DMS114 treated with DMSO at 0.1 percent for 48 hours (cell line): ENCODE measurements at regions not wholly inside any gene's neighbourhood (a gene's known extent, or its start where the extent isn't known, plus 50 kb on each side); places are given as distances from the start of the nearest gene placed in this dataset.
"Not testable (repeated sequence)": the region's sequence is repeated elsewhere in the genome, so short reads cannot be mapped to it uniquely, and the experiment has no call there.

Experiments
- DNase-seq: peaks from one replicate; lab custom pipeline; 2025; ENCODE audit not compliant: unreplicated experiment; lab: John Stamatoyannopoulos, UW

DNA sequence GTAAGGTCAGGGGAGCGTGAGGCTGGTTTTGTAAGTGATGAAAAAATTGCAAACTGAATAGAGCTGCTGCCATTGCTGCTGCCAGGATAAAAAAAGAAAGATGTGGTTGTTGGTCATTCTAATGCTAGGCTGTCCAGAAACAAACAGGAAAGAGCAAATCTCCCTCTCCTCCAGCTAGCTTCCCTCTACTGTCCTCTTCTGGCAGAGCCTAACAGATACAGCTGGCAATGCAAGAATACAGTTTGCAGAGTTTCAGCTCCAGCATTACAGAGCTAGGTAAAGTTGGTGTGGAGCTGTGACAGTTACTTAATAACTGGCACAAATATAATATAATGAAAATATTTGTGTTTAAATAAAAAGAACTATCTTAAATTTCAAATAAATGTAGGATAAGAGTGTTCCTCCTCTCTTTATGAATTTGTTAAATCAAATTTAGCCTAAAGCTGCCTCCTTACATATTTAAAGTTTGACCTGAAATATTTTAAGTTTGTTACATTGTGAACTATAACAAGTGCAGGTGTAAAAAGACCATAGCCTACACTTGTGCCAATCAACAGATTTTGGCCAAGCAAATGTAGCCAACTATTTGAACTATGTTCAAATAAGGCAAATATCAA is 407.7 kb downstream of the SH2D4B start:
- DNase-seq = no peak

DNA sequence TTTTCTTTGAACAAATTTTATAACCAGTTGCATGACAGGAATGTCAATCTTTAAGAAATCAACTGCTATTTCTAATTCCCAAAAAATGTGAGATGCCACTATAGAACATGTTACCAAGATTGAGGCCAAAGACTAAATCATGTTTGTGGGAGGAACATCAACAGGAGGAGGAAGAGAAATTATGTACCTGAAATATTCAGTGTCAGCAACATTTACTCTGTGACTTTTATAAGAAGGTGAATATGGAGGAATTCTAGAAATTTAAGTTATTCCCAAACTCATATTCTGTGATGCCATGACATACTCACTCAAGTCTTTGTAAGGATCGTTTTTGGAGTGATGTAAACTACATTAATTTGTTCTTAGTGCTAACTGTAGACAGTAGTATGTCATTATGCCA is 408.4 kb downstream of the SH2D4B start:
- no peak for DNase-seq

DNA sequence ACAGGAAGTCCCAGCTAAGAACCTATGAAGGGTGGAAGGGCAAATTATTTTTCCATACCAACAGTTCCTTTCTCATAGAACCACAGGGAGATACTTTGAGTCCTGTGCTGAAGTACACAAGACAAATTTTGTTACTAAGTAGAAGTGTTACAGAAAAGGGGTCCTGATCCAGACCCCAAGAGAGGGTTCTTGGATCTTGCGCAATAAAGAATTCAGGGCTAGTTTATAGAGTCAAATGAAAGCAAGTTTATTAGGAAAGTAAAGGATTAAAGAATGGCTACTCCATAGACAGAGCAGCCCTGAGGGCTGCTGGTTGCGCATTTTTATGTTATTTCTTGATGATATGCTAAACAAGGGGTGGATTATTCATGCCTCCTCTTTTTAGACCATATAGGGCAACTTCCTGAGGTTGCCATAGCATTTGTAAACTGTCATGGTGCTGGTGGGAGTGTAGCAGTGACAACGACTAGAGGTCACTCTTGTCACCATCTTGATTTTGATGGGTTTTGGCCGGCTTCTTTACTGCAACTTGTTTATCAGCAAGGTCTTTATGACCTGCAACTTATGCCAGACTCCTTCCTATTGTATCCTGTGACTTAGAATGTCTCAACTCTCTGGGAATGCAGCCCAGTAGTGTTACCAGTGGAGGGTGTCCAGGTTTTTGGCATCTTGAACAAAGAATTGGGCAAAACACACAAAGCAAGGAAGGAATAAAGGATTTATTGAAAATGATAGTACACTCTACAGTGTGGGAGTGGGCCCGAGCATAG is 409.4 kb downstream of the SH2D4B start:
- DNase-seq = no peak

DNA sequence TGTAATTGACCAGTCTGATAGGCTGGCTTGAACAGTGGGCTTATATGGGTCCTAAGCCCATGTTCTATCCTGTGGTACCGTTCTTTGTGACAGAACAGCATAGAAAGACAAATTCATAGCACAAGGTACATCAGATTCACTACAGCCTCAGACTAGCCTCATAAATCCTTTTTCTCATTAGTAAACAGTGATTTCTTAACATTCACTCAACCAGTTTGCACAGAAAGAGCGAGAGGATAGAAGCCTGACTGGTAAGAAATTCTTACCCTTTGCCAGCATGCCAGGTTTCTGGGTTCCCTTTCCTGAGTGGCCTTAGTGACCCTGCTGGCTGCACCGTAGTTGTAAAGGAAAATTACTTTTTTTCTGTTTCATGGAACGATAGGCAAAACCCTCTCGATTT is 412.1 kb downstream of the SH2D4B start:
- no peak for DNase-seq

DNA sequence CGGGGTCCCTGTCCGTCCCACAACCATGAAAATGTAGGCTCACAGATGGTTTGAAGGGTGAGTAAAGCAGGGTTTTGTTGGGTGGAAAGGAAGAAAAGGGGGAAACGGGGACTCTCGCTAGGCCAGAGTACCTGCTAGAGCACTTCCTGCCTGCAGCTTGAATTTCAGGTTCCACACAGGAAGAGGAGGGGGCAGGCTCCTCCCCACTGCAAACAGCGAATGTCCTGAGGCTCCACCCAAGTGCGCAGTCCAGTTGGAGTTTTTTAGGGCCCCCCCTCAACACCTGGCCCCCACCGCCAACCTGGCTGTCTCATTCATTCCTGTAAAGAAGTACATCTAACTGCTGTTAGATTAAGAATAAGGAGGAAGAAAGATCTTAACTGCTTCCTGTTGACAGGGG is 414.7 kb downstream of the SH2D4B start:
- DNase-seq = no peak

DNA sequence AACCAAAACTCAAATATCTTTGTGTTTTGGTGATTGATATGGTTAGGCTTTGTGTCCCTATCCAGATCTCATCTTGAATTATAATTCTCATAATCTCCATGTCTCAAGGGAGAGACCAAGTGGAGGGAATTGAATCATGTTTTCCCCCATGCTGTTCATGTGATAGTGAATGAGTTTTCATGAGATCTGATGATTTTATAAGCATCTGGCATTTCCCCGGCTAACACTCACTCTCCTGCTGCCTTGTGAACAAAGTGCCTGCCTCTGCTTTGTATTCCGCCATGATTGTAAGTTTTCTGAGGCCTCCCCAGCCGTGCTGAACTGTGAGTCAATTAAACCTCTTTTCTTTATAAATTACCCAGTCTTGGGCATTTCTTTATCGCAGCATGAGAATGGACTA is 419.5 kb downstream of the SH2D4B start:
- no peak for DNase-seq

DNA sequence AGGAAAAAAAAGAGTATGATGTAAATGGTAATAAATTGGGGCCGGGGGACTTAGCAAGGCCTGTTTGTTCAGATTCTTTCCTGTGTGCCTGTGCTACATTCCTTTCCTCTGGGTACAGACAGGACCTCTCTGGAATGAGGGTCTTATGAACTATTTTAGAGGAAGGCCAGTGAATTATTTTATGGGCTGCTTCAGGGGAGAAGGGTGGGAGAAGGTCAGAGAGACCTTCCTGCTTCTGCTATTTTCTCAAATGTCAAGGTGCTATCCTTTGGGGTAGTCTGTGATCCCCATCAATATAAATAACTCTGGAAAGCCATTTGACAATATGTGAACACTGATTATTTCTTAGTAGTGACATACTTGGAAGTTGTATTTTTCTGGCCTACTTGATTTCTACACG is 426.5 kb downstream of the SH2D4B start:
- no peak for DNase-seq

DNA sequence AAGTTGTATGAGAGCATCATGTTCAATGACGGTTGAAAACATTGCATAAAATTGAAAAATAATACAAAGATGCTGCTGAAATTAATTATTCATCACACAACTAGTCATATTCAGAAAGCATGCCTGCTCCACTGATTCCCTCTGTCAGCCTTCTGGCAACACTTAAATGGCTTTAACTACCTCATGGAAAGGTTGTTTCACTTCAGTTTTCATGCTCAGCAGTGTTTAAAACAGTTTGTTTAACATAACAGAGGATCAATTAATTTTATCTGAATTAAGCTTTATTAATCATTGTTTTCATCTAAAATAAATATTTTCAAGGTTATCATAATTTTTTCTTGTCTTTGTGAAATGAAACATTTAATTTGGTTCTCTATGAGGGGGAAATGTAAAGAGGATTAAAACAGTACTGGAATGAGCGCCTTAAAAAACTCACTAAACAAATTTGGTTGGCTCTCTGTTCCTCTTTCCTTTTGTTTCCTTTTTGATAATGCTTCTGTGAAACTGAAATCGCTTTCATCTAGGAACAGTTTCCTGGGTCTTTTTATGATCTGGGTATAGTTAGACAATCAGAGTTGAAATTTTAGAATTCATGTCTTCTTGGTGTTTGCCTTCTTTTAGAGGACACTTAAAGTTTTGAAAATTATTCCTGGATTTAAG is 427.4 kb downstream of the SH2D4B start:
- DNase-seq = no peak

DNA sequence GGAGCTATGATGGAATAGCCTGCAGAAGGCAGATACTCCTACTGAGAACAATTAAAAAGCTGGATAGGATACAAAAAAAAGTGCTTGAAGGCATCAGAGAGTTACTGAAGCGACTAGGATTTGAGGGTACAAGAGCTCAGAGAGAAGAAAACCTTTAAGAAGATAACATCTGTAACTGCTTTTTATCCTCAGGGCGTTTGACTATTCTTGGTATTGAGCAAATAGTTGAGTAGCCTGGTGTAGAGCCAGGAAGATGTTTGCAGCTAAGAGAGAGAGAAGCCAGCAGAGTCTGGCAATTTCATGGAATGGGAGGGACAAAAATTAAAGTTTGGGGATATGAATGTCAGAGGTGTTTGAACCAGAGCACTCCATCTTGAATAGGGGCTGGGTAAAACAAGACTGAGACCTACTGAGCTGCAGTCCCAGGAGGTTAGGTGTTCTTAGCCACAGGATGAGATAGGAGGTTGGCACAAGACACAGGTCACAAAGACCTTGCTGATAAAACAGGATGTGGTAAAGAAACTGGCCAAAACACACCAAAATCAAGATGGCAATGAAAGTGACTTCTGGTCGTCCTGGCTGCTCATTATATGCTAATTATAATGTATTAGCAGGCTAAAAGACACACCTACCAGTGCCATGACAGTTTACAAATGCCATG is 428.8 kb downstream of the SH2D4B start:
- no peak for DNase-seq

DNA sequence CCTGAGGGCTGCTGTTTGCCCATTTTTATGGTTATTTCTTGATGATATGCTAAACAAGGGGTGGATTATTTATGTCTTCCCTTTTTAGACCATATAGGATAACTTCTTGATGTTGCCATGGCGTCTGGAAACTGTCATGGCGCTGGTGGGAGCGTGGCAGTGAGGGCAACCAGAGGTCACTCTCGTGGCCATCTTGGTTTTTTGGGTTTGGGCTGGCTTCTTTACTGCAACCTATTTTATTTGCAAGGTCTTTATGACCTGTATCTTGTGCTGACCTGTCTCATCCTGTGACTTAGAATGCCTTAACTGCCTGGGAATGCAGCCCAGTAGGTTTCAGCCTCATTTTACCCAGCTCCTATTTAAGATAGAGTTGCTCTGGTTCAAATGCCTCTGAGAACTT is 429.7 kb downstream of the SH2D4B start:
- DNase-seq = not testable (repeated sequence)

DNA sequence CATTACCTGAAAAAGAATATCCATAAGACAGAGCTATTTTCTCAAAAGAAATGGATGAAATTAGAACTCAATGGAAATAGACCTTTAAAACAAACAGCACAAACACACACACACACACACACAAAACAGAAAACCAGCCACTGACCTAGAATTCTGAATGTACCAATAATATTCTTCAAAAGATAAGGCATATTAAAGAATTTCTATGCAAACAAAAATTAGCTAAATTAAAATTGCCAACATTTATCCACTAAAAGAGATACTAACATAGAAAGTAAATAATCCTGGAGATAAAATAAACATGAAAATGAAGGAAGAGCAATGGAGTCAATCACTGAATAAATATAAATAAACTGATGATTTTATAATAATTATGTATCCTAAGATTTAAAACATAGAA is 431.2 kb downstream of the SH2D4B start:
- DNase-seq = no peak

DNA sequence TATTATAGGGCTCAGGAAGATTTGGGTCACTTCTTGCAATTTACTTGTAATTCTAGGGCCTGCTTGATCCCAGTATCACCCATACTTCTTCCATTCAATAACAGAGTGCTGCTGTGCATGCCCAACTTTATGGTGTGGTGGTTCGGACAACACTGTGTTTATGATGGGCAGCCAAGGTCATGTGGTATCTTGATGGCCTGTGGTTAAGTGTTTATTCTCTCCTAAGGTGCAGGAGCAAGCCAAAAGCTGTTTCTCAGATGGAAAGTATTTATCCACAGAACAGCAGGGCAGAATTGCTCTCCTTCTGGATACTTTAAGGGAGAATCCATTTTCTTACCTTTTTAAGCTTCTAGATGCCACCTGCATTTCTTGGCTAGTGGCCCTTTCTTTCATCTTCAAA is 433.8 kb downstream of the SH2D4B start:
- no peak for DNase-seq

DNA sequence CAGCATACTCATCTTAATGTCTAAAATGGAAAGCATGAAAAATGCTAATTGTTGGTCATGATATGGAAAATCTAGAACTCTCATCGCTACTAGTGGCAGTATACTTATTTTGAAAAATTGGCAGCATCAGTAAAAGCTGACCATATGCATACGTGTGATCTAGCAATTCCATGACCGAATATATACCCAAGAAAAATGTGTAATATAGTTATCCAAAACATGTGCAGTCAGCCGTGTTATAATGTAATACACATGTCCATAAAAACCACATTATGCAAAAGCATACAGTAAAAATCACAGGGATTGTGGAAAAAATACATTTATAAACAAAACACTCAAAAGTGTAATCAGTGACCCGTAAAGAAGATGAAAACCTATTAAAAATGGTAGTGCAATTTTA is 439.0 kb downstream of the SH2D4B start:
- no peak for DNase-seq

DNA sequence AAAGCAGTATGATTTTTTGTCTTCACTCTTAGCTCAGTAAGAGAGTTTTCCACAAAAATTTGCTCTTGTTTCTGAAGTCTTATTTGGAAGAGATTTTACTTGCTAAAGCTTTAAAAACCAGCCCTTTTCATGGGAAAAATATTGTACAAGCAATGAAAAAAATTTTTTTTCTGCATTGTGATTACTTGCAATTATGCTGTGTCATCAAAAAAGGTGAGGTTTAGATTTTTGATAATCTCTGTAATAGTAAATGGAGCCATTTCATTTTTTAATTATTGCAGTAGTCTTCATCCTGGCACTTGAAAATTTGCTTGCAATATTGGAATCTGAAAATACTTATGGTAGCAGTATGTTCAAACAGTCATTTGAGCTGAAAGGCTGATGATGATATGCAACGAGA is 447.4 kb downstream of the SH2D4B start:
- no peak for DNase-seq

DNA sequence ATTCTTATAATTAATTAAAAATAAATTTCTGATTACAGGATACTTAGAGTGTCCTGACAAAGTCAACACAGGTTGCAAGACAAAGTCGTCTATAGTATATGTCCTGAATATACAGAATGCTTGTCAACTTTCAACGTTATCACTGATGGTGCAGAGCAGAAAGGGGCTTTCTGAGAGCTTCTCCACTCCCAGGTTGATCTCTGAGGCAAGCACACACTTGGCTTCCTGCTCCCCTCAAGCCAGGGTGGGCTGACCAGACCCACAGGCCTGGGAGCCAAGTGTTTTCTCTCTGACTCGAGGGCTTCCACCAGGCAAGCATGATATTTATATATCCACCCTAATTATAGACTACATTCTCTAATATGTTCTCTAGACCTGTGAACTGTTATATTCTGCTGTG is 448.9 kb downstream of the SH2D4B start:
- DNase-seq = no peak

DNA sequence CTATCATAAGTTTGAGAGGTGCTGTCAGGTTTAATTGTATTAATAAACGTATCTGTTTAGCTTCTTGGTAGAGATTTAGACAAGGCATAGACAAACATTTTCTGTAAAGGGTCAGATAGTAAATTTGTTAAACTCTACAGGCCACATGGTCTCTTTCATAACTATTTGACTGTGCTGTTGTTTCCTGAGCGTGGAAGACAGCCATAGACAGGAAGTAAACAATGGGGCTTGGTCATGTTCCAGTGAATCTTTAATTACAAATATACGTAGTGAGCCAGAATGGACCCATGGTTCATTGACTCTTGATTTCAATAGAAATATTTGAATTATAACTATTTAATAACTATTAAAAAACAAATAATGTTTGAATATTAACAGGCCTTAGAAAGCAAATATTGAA is 451.1 kb downstream of the SH2D4B start:
- no peak for DNase-seq

DNA sequence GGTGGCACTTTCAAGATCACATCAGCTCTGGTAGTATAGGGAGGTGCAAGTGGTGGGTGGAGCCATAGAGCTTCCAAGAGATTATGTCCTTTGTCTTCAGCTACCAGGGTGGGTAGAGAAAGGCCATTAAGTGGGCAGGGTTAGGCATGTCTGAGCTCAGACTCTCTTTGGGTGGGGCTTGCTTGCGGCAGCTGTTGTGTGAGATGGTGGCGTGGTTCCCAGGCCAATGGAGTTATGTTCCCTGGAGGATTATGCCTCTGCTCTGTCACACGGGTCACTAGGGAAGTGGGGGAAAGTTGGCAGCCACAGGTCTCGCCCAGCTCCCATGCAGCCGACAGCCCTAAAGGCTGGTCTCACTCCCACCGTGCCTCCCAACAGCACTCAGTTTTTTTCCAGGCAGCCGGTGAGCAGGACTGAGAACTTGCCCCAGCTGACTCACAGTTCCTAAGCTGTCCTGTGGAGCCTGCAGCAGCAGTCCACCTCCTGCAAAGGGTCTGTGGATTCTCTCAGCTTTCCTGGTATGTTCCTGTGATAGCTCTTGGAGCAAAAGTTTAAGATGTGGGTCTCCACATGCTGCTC is 459.0 kb downstream of the SH2D4B start:
- no peak for DNase-seq

DNA sequence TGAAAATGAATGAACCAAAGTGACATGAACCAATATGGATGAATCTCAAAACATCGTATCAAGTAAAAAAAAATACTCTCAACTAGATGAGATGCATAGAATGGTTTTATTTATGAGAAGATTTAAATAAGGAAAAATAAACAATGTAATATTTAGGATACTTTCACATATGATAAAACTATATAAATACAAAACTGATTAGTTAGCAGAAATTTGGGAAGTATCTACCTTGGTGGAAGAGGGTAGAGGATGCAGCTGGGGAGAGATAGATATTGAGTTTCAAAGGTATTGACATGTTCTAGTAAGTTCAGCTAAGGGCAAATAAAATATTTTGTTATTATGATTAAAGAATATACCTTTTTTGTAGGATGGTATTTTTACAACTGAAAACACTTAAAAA is 463.1 kb downstream of the SH2D4B start:
- DNase-seq = no peak

DNA sequence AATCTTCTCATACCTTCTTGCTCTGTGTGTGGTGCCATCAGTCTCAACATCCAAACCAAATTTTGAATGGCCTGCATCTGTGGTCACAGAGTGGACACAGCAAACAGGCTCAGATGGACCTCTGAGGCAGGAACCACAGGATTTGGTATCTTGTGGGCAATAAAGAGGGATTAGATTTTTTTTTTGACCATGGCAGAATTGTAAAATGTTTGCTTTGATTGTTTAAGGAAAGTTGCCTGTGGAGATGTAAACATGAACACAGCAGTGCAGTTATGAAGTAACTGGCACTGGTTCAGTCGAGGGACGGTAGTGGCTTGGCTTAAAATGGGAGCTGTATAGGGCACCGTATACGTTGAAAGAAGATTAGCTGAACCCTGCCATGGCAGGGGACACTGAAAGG is 464.7 kb downstream of the SH2D4B start:
- no peak for DNase-seq

DNA sequence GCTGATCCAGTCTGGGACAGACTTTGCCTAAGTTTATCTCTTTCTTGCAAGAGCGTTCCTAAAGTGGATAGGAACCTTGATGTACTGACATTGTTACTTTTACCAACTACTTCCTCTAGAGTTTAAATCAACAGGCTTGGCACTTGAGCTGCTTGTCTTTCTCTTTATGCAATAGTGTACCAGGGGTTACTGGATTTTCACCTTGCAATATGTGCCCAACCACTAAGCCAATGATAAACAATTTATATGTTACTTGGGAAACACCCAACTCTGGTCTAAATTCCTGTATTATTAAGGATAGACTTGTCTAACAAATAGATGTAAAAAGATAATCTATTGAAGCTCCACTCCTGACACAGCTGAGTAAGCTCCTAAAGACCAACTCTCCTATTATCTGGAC is 470.2 kb downstream of the SH2D4B start:
- no peak for DNase-seq

DNA sequence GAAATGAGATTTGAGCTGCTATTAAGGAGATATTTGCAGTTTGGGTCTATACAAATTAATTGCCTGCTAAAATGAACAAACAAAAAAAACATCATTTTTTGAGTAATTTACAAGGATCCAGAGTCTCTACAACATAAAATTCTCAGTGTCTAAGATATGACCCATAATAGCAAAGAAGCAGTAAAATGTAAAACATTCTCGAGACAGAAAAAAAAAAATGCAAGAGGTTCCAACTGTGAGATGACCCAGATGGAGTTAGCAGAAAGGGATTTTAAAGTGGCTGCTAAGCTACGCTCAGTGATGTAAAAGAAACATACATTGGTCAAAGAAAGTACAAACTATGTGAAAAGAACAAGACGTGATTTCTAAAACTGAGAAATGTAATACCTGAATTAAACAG is 471.0 kb downstream of the SH2D4B start:
- no peak for DNase-seq

DNA sequence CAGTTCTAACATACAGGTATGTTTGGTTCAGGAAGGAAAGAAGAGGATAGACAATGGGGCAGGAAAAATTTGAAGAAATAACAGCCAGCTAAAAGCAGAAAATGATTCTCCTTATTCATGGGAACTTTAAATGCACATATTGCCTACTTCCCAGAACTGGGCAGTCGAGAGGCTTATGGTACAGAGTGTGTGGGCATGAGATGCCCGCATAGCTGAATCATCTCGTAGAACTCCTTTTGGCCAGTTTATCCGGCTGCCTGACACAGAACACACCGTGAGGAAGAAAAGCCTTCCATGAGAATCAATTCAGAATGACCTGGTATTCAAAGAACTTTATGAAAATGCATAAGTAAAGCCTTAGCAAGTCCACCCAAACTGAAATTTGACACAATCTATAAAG is 471.6 kb downstream of the SH2D4B start:
- no peak for DNase-seq
